GM12873 (cell line): ENCODE measurements at regions not wholly inside any gene's neighbourhood (a gene's known extent, or its start where the extent isn't known, plus 50 kb on each side); places are given as distances from the start of the nearest gene placed in this dataset.

Source experiments
- TF ChIP-seq, protein P1 (sequence below): IDR thresholded peaks from 2 replicates; pipeline ENCODE4 v1.5.1; 2012; ENCODE audit warnings: low read depth, mild to moderate bottlenecking, moderate library complexity, low read length, control low read depth; ENCODE audit not compliant: insufficient read depth; ENCODE audit errors: missing control alignments

DNA sequence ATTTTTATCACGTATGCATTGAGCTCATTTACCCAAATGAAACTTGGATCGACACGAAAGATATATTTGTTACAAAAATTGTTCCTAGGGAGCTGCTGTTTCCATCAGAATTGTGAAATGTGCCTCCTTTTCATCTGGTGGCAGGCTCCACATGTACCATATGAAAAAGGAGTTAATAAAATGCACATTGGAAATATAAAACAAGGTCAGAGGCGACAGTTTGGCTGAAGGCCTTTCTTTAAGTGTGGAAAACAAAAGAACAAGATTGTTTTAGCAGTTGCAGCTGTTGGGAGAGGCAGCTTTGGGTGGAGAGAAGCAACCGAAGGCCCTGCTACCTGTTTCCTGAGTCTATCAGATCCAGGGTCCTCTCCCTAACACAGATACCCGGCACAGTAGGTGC, 334.5 kb upstream of the NT5E start:
- TF ChIP-seq, protein P1, sequence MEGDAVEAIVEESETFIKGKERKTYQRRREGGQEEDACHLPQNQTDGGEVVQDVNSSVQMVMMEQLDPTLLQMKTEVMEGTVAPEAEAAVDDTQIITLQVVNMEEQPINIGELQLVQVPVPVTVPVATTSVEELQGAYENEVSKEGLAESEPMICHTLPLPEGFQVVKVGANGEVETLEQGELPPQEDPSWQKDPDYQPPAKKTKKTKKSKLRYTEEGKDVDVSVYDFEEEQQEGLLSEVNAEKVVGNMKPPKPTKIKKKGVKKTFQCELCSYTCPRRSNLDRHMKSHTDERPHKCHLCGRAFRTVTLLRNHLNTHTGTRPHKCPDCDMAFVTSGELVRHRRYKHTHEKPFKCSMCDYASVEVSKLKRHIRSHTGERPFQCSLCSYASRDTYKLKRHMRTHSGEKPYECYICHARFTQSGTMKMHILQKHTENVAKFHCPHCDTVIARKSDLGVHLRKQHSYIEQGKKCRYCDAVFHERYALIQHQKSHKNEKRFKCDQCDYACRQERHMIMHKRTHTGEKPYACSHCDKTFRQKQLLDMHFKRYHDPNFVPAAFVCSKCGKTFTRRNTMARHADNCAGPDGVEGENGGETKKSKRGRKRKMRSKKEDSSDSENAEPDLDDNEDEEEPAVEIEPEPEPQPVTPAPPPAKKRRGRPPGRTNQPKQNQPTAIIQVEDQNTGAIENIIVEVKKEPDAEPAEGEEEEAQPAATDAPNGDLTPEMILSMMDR: no peak

DNA sequence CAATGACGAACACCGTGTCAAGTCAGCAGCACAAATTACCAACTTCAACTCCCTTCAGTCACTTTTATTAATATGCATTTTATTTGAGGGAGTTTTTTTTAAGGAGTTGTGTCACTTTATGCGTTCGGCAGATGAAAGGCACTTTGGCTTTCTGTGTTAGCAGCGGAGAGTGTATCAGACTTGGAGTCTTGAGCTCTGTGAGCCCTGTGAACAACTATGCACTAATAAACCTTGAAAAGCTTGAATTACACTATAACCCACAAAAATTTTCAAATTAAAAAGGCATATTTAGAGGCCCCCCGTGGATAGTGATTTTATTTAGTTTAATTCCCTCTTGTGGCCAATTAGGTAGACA, 335.3 kb upstream of the NT5E start:
- TF ChIP-seq, protein P1: no peak

DNA sequence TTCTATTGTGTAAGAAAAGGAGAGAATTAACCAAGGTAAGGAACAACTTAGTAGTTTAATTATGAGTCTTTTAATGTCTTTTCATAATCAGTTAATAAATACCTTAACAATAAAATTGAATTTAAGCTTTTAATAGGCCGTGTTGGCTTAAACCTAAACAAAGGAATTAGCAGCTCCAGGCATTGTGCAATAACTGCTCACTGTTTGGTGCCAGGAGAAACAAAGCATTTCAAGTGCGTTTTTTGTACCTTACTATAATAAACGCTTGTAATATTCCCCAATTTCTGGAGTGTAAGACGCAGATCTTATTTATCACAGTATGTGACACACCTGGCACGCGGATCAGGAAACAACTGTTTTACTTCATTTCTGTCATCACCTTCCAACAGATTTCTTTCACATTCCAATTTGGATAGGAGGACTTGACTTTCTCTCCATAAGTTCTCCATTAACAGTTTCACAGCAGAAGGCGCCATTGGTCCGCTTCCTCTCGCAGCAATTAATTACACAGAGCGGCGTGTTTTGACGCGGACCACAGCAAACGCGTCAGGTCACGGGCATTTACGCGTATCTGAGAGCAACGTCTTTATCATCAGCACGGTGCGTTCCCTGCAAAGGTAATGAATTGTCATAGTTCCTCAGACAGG, 335.8 kb upstream of the NT5E start:
- TF ChIP-seq, protein P1: no peak

DNA sequence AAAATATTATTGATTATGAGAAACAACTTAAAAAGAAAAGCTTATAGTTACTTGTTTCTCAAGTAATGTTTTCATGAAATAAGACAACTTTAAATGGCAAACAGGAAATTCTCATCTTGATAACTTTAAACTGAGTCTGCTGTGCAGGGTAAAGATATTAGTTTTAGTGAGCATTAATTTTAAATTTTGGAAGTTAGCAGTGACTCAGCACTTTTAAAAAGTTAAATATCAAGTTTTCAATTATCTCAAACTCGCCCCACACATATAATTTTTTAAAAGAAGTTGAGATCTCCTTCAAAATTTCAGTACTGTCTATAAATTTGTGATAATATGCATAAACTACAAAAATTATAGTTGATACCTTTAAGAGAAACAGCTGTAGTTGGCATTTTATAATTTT, 337.3 kb upstream of the NT5E start:
- TF ChIP-seq, protein P1: no peak

DNA sequence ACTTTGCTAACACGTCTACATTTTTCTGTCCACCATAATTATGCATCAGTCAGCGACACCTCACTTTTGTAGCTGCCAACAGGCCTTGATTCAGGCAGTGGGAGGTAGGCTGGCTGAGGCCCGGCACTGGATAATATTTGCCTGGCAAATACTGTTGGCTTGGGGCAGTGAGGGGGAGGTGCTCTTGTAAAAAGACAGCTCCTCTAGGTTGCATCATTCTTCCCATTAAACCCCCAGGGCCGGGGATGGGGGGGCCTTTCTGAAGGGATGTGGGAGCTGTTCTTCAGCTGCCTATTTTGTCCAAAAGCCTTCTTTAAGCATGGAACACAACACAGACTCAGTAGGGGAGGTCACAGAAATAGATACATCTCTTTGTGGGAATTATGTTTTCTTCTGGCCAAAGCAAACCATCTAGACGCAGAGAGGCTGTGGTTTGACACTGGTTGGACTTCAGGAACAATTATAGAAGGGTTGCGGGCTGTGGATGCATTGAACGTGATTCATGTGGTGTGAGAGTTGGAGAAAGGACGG, 338.3 kb upstream of the NT5E start:
- TF ChIP-seq, protein P1: no peak

DNA sequence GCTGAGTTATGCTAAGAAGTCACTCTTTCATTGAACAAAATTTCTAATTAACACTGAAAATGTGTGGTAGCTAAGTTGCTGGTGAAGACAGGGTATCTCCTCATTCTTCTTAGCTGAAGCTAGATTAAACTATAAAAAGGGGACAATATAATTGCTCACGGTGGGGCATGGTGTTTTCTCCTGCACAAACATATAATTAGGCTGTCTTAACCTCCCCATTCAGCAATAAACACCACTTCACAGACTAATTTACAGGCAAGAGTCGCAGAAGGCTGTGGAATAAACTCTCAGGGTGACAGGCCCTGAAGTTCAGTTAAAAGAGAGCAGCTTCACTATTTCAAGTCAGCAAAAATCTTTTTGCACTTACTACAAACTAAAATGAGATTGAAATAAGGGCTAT, 338.9 kb upstream of the NT5E start:
- TF ChIP-seq, protein P1: no peak

DNA sequence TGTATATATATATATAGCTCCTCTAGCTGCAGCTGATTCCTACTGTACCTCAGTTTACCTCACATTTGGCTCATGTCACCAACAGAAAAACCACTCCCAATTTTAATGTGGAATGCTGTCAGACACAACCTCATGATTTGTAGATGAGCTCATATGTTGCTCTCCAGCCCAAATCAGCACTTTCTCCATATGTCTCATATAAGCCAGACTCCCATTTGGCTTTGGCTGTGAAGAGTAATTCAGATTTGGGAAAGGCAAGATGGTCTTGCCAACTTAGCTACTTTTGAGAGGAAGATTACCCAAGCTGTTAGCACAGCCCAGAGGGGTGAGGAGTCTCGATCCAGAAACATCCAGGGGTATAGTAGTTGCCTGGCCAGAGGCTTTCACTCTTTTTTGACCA, 342.2 kb upstream of the NT5E start:
- TF ChIP-seq, protein P1: no peak
